GM13976 (cell line): ENCODE measurements at regions not wholly inside any gene's neighbourhood (a gene's known extent, or its start where the extent isn't known, plus 50 kb on each side); places are given as distances from the start of the nearest gene placed in this dataset.
A peak's percentile ranks its signal among the peaks of the same experiment; 100 is the strongest.

Source experiments
- DNase-seq: peaks from one replicate; pipeline ENCODE4 v3.0.0; 2012; ENCODE audit warnings: low spot score
- CTCF ChIP-seq: IDR thresholded peaks from 2 replicates; pipeline ENCODE4 v1.5.1; 2012; ENCODE audit warnings: borderline replicate concordance, mild to moderate bottlenecking; ENCODE audit not compliant: insufficient read depth; ENCODE audit errors: extremely low read depth, missing control alignments, control extremely low read depth
- in situ Hi-C: fragments of 300-500 bp; cut with MboI; formaldehyde crosslinking; loops from one replicate; pipeline ENCODE4 v1.12.0; 2022; ENCODE audit warnings: low sequenced_read_pairs, mixed read lengths, inconsistent platforms; ENCODE audit not compliant: unreplicated experiment

- TF ChIP-seq CTCF: peak; percentile 40
- peak; percentile 7 for DNase-seq
- in situ Hi-C loops: no loop called here
Observed at GRCh38 chrX:113929004-113929403, 654.9 kb upstream of the HTR2C start.

GRCh38 chrX:113920661-113921060 is 663.2 kb upstream of the HTR2C start:
- DNase-seq: no peak
- TF ChIP-seq CTCF: no peak
- in situ Hi-C loops: no loop called here

- no peak for TF ChIP-seq CTCF
- DNase-seq: no peak
- in situ Hi-C loops: no loop called here
Observed at GRCh38 chrX:113919387-113919786, 664.5 kb upstream of the HTR2C start.

- TF ChIP-seq CTCF: no peak
- no peak for DNase-seq
- in situ Hi-C loops: no loop called here
Observed at GRCh38 chrX:113906168-113906567, 677.7 kb upstream of the HTR2C start.

GRCh38 chrX:113892891-113893290 is 691.0 kb upstream of the HTR2C start:
- no peak for TF ChIP-seq CTCF
- in situ Hi-C loops: no loop called here
- DNase-seq: no peak

GRCh38 chrX:113892401-113892800 is 691.5 kb upstream of the HTR2C start:
- no peak for DNase-seq
- in situ Hi-C loops: no loop called here
- TF ChIP-seq CTCF: no peak

- in situ Hi-C loops: no loop called here
- no peak for TF ChIP-seq CTCF
Observed at GRCh38 chrX:113873056-113873455, 710.8 kb upstream of the HTR2C start.

More at GRCh38 chrX:113873056-113873455, 710.8 kb upstream of the HTR2C start:
- no peak for DNase-seq
